IPS DF 6.9 (cell line): ENCODE measurements at regions not wholly inside any gene's neighbourhood (a gene's known extent, or its start where the extent isn't known, plus 50 kb on each side); places are given as distances from the start of the nearest gene placed in this dataset.
"Not testable (repeated sequence)": the region's sequence is repeated elsewhere in the genome, so short reads cannot be mapped to it uniquely, and the experiment has no call there.

Source experiments
- DNase-seq: peaks from one replicate; pipeline ENCODE4 v3.0.0-alpha.2; 2013; ENCODE audit warnings: low read depth, low spot score
- H3K27ac ChIP-seq: one replicate; pipeline ENCODE4 v1.5.1; 2013; ENCODE audit warnings: low read length, control low read depth
- H3K27me3 ChIP-seq: 2 replicates; pipeline ENCODE4 v1.6.1; 2013; ENCODE audit warnings: mild to moderate bottlenecking, low read length; ENCODE audit not compliant: control insufficient read depth, insufficient read depth
- H3K36me3 ChIP-seq: 2 replicates; pipeline ENCODE4 v1.6.1; 2013; ENCODE audit warnings: low read length; ENCODE audit not compliant: control insufficient read depth, insufficient read depth
- H3K4me1 ChIP-seq: 2 replicates; pipeline ENCODE4 v1.6.1; 2013; ENCODE audit warnings: low read length; ENCODE audit not compliant: control insufficient read depth, insufficient read depth
- H3K4me3 ChIP-seq: 2 replicates; pipeline ENCODE4 v1.5.1; 2013; ENCODE audit warnings: mild to moderate bottlenecking, low read length
- H3K9me3 ChIP-seq: 2 replicates; pipeline ENCODE4 v1.6.1; 2013; ENCODE audit warnings: low read length, inconsistent platforms; ENCODE audit not compliant: control insufficient read depth, insufficient read depth
- WGBS: extraction: QIAGEN DNeasy Blood & Tissue Kit; methylation state at CpG from one replicate; pipeline ENCODE4 v1.1.7; 2013; ENCODE audit warnings: mixed read lengths, missing lambda C conversion rate; ENCODE audit not compliant: insufficient read length, insufficient coverage; 5-methylcytosine and 5-hydroxymethylcytosine counted together

DNA sequence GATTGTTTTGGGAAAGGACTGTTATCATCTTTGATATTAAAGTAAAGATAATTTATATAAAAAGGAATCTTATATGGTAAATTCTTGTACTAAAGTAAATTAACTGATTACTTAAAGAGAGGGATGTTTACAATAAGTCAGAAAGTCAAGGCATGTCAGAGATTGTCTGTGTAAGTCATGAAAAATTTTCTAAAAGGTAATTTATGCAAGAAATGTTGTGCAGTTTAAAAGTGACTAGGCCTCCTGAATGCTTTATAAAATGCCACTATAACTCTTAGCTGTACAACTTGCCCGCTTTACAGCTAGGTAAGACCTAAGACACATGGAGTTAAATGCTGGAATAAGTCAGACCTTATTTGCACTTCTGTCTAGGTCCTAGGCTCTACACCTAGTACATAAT is 692.9 kb downstream of the GBE1 start:
- DNase-seq: no peak
- no peak overlapping the region for H3K27ac ChIP-seq
- H3K4me1 ChIP-seq: no peaks in the 10 kb centered on the region
- H3K27me3 ChIP-seq: no peaks in the 10 kb centered on the region
- WGBS: no CpG with 5 or more reads among the region's 1 CpG
- no peaks in the 10 kb centered on the region; the same call in 1 of the 2 replicates for H3K9me3 ChIP-seq
- H3K36me3 ChIP-seq: no peaks in the 10 kb centered on the region
- no peak overlapping the region for H3K4me3 ChIP-seq

DNA sequence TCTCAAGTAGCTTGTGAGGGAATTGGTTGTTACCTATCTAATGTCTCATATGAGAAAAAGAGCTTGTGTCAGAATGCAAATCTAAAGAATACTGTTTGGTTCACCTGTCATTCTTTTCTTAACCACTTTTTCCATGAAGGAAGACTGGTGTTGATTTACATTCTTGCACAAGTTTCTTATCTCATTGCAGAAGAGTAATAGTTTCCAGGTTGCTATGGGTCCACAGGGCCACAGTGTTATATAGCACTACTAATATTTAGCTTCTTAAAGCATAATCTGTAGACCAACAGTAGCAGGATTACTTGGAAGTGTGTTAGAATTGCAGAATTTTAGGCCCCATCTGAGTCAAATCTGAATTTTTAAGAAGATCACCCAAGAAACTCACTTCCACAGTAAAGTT is 697.5 kb downstream of the GBE1 start:
- H3K4me1 ChIP-seq: no peaks in the 10 kb centered on the region
- no peak overlapping the region for H3K4me3 ChIP-seq
- no peak for DNase-seq
- no peaks in the 10 kb centered on the region for H3K36me3 ChIP-seq
- no peak overlapping the region for H3K27ac ChIP-seq
- H3K9me3 ChIP-seq: no peaks in the 10 kb centered on the region; the same call in 1 of the 2 replicates
- H3K27me3 ChIP-seq: no peaks in the 10 kb centered on the region

DNA sequence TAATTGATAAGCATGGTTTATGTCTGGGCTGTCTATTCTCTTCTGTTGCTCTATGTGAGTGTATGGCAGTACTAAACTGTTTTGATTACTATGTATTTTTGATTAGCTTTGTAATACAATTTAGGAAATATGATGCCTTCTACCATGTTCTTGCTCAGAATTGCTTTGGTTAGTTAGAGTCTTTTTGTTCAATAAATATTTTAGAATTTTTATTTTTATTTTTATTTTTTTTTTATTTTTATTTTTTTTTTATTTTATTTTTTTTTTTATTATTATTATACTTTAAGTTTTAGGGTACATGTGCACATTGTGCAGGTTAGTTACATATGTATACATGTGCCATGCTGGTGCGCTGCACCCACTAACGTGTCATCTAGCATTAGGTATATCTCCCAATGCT is 710.3 kb downstream of the GBE1 start:
- not testable (repeated sequence) for DNase-seq, H3K9me3 ChIP-seq, H3K27ac ChIP-seq, H3K36me3 ChIP-seq, H3K27me3 ChIP-seq, H3K4me1 ChIP-seq, H3K4me3 ChIP-seq
- WGBS: no CpG with 5 or more reads among the region's 2 CpGs

DNA sequence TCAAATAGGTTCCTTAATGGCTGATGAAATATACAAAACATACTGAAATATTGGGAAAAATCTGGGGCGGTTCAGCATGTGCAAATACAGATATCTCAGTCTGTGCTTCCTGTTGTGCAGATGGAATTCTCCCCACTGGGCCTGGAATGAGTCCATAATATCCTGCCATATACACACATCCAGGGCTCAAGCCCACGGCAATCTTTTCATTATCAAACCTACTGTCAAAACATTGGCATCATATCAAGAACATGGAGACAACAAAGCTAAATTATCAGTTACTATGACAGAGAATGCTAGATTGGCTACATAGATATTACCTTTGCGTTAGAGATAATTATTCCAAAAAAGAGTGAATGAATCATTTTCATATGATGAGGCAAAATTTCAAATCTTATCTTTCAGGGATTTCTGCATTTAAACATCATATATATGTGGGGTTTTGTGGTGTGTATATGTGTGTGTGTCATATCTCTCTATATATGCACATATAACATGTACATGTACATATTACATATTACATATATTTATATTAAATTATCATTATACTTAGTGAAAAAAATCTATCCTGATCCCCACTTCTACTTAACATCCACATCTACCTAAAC is 713.3 kb downstream of the GBE1 start:
- no peak overlapping the region for H3K27ac ChIP-seq
- H3K4me1 ChIP-seq: no peaks in the 10 kb centered on the region
- no peaks in the 10 kb centered on the region for H3K27me3 ChIP-seq
- H3K4me3 ChIP-seq: no peak overlapping the region
- DNase-seq: no peak
- H3K9me3 ChIP-seq: no peaks in the 10 kb centered on the region
- no CpG with 5 or more reads among the region's 3 CpGs for WGBS
- no peaks in the 10 kb centered on the region for H3K36me3 ChIP-seq

DNA sequence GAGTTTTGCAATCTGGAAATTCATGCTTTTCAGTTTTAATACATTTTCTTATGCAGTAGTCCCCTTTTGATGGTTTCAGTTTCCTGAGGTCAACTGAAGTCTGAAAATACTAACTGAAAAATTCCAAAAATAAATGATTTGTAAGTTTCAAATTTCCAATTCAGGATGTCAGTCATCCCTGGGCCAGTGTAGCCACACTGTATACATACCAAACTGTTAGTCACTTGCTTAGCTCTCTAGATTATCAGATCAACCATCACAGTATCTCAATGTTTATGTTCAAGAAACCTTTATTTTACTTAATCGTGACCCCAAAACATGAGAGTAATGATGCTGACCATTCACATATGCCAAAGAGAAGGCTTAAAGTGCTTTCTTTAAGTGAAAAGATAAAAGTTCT is 715.5 kb downstream of the GBE1 start:
- no peaks in the 10 kb centered on the region for H3K27me3 ChIP-seq

DNA sequence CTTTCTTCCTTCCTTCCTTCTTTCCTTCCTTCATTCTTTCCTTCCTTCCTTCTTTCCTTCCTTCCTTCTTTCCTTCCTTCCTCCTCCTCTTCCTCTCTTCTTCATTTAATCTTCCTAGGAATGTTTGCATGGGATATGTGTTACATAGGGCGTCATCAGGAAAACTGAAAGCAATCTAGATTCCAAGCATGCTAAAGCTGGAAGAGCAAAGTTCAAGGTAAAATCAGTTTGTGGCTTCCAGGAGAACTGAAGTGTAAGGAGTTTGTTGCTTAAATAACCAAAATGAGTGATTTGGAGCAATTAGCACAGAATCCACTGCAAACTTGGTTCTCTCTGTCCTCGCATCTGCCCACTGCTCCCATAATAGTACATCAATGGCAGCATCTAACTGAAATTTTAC is 716.2 kb downstream of the GBE1 start:
- no peak for DNase-seq
- H3K27me3 ChIP-seq: no peaks in the 10 kb centered on the region
- H3K4me3 ChIP-seq: no peak overlapping the region
- H3K27ac ChIP-seq: no peak overlapping the region
- no peaks in the 10 kb centered on the region for H3K9me3 ChIP-seq
- no peaks in the 10 kb centered on the region for H3K36me3 ChIP-seq
- H3K4me1 ChIP-seq: no peaks in the 10 kb centered on the region
- WGBS: no CpG with 5 or more reads among the region's 2 CpGs

More for the DNA sequence above, 715.5 kb downstream of the GBE1 start:
- Histone ChIP-seq H3K36me3 (no peaks in the 10 kb centered on the region), H3K4me3 (no peak overlapping the region), H3K27ac (no peak overlapping the region), H3K4me1 (no peaks in the 10 kb centered on the region), H3K9me3 (no peaks in the 10 kb centered on the region)
- DNase-seq: no peak
- WGBS: no CpG with 5 or more reads among the region's 1 CpG

DNA sequence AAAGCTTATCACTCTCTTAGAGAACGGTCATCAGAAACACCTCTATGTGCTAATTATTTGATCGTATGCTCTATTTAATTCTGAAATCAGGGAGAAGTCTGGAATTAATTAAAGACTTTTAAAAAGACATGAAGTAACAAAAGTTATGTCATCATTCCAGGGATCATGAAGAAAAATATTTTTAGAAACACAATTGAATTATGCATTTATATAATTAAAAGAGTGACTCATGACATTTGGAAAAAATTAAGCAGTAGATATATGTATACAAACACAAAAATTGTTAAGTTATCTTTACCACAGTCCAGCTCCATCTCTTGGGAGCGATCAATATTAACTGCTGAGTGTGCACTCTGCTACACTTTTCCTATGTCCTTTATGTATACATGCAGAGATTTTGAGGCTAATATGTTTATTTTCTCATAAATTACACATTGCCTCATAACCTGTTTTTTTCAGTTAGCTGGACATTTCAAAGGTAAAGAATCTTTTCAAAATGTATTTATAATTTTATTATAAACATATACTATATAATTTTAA is 717.7 kb downstream of the GBE1 start:
- no peaks in the 10 kb centered on the region for H3K4me1 ChIP-seq
- H3K9me3 ChIP-seq: no peaks in the 10 kb centered on the region
- no CpG with 5 or more reads among the region's 3 CpGs for WGBS
- H3K36me3 ChIP-seq: no peaks in the 10 kb centered on the region
- DNase-seq: no peak
- H3K4me3 ChIP-seq: no peak overlapping the region
- no peaks in the 10 kb centered on the region for H3K27me3 ChIP-seq
- no peak overlapping the region for H3K27ac ChIP-seq

DNA sequence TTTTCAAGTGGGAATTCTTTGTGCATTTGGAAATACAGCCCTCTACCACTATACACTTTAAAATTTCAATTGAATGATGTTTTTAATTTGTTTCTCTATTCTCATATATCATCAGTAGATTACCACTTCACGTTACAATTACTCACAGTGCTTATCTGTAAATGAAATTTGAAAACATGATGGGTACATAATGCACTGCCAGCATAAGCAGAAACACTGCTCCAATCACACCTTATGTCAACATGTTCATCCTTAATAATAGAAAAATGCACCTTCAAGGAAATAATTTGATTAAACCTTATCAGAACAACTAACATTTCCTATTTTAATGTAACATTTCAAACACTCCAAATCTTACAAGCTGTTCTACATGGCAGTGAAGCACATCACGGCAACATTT is 718.4 kb downstream of the GBE1 start:
- no peaks in the 10 kb centered on the region for H3K36me3 ChIP-seq
- H3K4me1 ChIP-seq: no peaks in the 10 kb centered on the region
- no peaks in the 10 kb centered on the region for H3K9me3 ChIP-seq
- H3K4me3 ChIP-seq: no peak overlapping the region
- no peaks in the 10 kb centered on the region for H3K27me3 ChIP-seq
- WGBS: no CpG with 5 or more reads among the region's 2 CpGs
- DNase-seq: no peak
- no peak overlapping the region for H3K27ac ChIP-seq

DNA sequence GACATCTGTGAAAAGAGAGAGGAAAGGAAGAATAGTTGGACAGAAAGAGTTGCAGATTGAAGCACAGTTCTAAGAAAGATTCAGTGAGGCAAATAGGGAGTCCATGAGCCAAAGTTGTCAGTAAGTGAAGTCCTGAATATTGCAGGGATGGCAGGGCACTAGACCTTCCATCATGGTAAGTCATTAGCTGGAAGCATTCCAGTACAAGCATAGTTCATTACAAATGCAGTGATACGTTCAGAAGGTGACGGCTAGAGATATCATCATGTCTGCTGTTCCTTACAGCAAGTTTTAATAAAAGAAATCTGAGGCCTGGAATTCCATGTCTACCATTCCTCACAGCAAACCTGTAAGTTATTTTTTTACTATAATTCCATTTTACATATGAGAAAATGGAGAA is 720.1 kb downstream of the GBE1 start:
- no CpG with 5 or more reads among the region's 2 CpGs for WGBS
- DNase-seq: no peak
- H3K27me3 ChIP-seq: no peaks in the 10 kb centered on the region
- no peaks in the 10 kb centered on the region for H3K36me3 ChIP-seq
- no peaks in the 10 kb centered on the region for H3K9me3 ChIP-seq
- no peak overlapping the region for H3K4me3 ChIP-seq
- H3K27ac ChIP-seq: no peak overlapping the region
- H3K4me1 ChIP-seq: no peaks in the 10 kb centered on the region

DNA sequence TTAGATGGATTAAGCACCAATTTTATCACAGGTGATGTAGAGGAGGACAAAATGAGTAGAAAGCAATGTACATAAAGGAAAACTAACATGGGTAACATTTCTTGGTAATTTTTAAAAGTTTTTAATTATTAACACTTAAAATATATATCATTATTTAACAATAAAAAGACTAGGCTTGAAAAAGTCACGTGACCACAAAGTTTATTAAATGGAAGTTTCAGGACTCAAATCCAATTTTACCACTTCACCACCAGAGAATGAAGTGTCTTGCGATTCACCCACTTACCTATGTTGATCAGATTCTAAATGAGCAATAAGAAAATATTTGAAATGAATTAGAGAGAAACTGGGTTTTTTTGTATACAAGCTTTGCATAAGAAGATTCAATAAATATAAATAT is 721.3 kb downstream of the GBE1 start:
- H3K4me1 ChIP-seq: no peaks in the 10 kb centered on the region
- no peak overlapping the region for H3K4me3 ChIP-seq
- no peaks in the 10 kb centered on the region for H3K27me3 ChIP-seq
- H3K36me3 ChIP-seq: no peaks in the 10 kb centered on the region
- DNase-seq: no peak
- no peaks in the 10 kb centered on the region for H3K9me3 ChIP-seq
- no peak overlapping the region for H3K27ac ChIP-seq
- no CpG with 5 or more reads among the region's 2 CpGs for WGBS

DNA sequence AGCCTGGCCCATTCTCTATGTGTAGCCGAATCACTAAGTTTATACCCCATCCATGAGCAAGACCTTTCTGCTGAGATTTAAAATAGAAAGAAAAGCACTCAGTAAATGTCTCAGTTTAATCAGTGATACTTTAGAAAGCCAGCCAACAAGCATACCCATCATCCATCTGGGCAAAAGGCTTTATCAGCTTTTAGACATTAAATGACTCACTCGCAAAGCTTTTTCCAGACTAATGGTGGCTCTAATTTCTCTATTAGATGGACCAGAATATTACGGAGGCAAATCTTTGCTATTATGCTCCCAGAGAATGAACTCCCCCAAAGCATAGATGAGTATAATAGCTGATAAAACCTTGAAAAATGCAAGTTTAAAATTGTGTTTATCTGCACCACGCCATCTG is 727.8 kb downstream of the GBE1 start:
- no peaks in the 10 kb centered on the region for H3K4me1 ChIP-seq
- no peak overlapping the region for H3K27ac ChIP-seq
- WGBS: no CpG with 5 or more reads among the region's 4 CpGs
- no peak for DNase-seq
- H3K9me3 ChIP-seq: no peaks in the 10 kb centered on the region
- no peaks in the 10 kb centered on the region for H3K36me3 ChIP-seq
- H3K27me3 ChIP-seq: no peaks in the 10 kb centered on the region
- H3K4me3 ChIP-seq: no peak overlapping the region
